Mesenchymal stem cell (in vitro differentiated cells and primary cell): ENCODE measurements at regions not wholly inside any gene's neighbourhood (a gene's known extent, or its start where the extent isn't known, plus 50 kb on each side); places are given as distances from the start of the nearest gene placed in this dataset.

Experiments
- DNase-seq: peaks from one replicate; pipeline ENCODE4 v3.0.0-alpha.2; 2013
- H2AFZ ChIP-seq: one replicate; pipeline ENCODE4 v1.6.1; 2013; ENCODE audit warnings: low read depth, mild to moderate bottlenecking, control low read depth, inconsistent platforms, low read length, moderate library complexity
- H2AK5ac ChIP-seq: 2 replicates; pipeline ENCODE4 v1.6.1; 2013; ENCODE audit warnings: low read length, moderate library complexity, mild to moderate bottlenecking, inconsistent platforms; ENCODE audit not compliant: severe bottlenecking
- H2BK120ac ChIP-seq: one replicate; pipeline ENCODE4 v1.6.1; 2013; ENCODE audit warnings: low read depth, mild to moderate bottlenecking, inconsistent platforms, low read length, moderate library complexity
- H2BK12ac ChIP-seq, 2 experiments: one replicate each; pipeline ENCODE4 v1.6.1; 2013; ENCODE audit warnings: inconsistent platforms in 2 of 2, low read length in 2 of 2, mild to moderate bottlenecking in 2 of 2, moderate library complexity in 2 of 2, control low read depth in 1 of 2
- H2BK15ac ChIP-seq: one replicate; pipeline ENCODE4 v1.6.1; 2013; ENCODE audit warnings: mild to moderate bottlenecking, low read depth, inconsistent platforms; ENCODE audit not compliant: poor library complexity, severe bottlenecking
- H2BK5ac ChIP-seq: 2 replicates; pipeline ENCODE4 v1.6.1; 2013; ENCODE audit warnings: low read depth, mild to moderate bottlenecking, low read length, control low read depth, inconsistent platforms; ENCODE audit not compliant: poor library complexity, severe bottlenecking
- H3K14ac ChIP-seq, 2 experiments: one replicate each; pipeline ENCODE4 v1.6.1; 2013; ENCODE audit warnings: inconsistent platforms in 2 of 2, low read length in 2 of 2, control low read depth in 1 of 2, mild to moderate bottlenecking in 1 of 2, moderate library complexity in 1 of 2
- H3K18ac ChIP-seq, 2 experiments: one replicate each; pipeline ENCODE4 v1.6.1; 2013; ENCODE audit warnings: inconsistent platforms in 2 of 2, low read length in 2 of 2, control low read depth in 1 of 2, low read depth in 1 of 2, mild to moderate bottlenecking in 1 of 2
- H3K23ac ChIP-seq, 2 experiments: one replicate each; pipeline ENCODE4 v1.6.1; 2013; ENCODE audit warnings: inconsistent platforms in 2 of 2, low read length in 2 of 2, mild to moderate bottlenecking in 2 of 2, moderate library complexity in 2 of 2, control low read depth in 1 of 2
- H3K27ac ChIP-seq: 2 replicates; pipeline ENCODE4 v1.5.1; 2013; ENCODE audit warnings: mild to moderate bottlenecking, moderate library complexity, low read length, control low read depth, inconsistent platforms; ENCODE audit not compliant: poor library complexity, severe bottlenecking
- H3K27me3 ChIP-seq, 2 experiments: 2 replicates each; pipeline versions ENCODE4 v1.6.1 to v1.7.0; 2013; ENCODE audit warnings: low read length in 2 of 2, mild to moderate bottlenecking in 2 of 2, moderate library complexity in 2 of 2, control low read depth in 1 of 2, inconsistent platforms in 1 of 2; ENCODE audit not compliant: control insufficient read depth in 1 of 2, insufficient read depth in 1 of 2
- H3K36me3 ChIP-seq, 2 experiments: 2 replicates each; pipeline versions ENCODE4 v1.6.1 to v1.7.0; 2013; ENCODE audit warnings: low read length in 2 of 2, control low read depth in 1 of 2, inconsistent platforms in 1 of 2, low read depth in 1 of 2, mild to moderate bottlenecking in 1 of 2; ENCODE audit not compliant: insufficient read depth in 2 of 2, control insufficient read depth in 1 of 2
- H3K4ac ChIP-seq, 2 experiments: one replicate each; pipeline ENCODE4 v1.6.1; 2013; ENCODE audit warnings: inconsistent platforms in 2 of 2, low read length in 2 of 2, mild to moderate bottlenecking in 2 of 2, moderate library complexity in 2 of 2, control low read depth in 1 of 2, low read depth in 1 of 2
- H3K4me1 ChIP-seq: 2 replicates; pipeline ENCODE4 v1.6.1; 2013; ENCODE audit warnings: low read depth, low read length, control low read depth; ENCODE audit not compliant: control insufficient read depth, insufficient read depth
- H3K4me2 ChIP-seq: 2 replicates; pipeline ENCODE4 v1.6.1; 2013; ENCODE audit warnings: low read length, mild to moderate bottlenecking, inconsistent platforms; ENCODE audit not compliant: poor library complexity, severe bottlenecking
- H3K4me3 ChIP-seq, 2 experiments: 2 replicates each; pipeline versions ENCODE4 v1.5.1 to v1.7.0; 2013; ENCODE audit warnings: low read length in 2 of 2, mild to moderate bottlenecking in 2 of 2, control low read depth in 1 of 2, low read depth in 1 of 2; ENCODE audit not compliant: insufficient read depth in 1 of 2
- H3K79me1 ChIP-seq: replicated peaks from 2 replicates; pipeline ENCODE4 v1.6.1; 2013; ENCODE audit warnings: mild to moderate bottlenecking, control low read depth, low read length, inconsistent platforms; ENCODE audit not compliant: poor library complexity, severe bottlenecking
- H3K9ac ChIP-seq: 2 replicates; pipeline ENCODE4 v1.7.0; 2013; ENCODE audit warnings: mild to moderate bottlenecking, low read length, moderate library complexity
- H3K9me3 ChIP-seq: 2 replicates; pipeline ENCODE4 v1.7.0; 2013; ENCODE audit warnings: mild to moderate bottlenecking, low read length; ENCODE audit not compliant: control insufficient read depth
- H4K8ac ChIP-seq: one replicate; pipeline ENCODE4 v1.6.1; 2013; ENCODE audit warnings: inconsistent platforms, mild to moderate bottlenecking, low read length, moderate library complexity
- H4K91ac ChIP-seq: one replicate; pipeline ENCODE4 v1.6.1; 2013; ENCODE audit warnings: mild to moderate bottlenecking, low read length, inconsistent platforms
- WGBS: methylation state at CpG from one replicate; pipeline ENCODE4 v1.1.7; 2013; ENCODE audit warnings: mixed read lengths; 5-methylcytosine and 5-hydroxymethylcytosine counted together

DNA sequence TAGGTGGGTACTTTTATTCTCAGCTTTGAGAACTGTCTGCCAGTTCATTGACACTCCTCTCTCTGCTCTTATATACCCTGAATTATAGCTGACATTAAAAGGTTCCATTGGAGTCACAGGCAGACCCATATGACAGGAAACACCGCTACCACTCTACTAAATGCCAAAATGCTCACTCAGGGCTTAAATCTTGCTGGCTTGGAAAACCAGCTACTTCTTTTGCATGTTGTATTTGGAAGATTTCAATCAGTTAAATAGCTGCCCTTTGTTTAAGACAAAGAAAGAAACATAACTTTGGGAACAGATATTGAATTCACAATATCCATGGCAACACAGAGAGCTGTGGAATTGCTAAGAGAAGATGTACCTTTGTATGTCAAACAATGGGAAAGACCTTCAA, 876.5 kb downstream of the USP25 start:
- no peak overlapping the region for H2BK5ac ChIP-seq
- no peaks in the 10 kb centered on the region for H3K27me3 ChIP-seq
- H3K18ac ChIP-seq, result no peak overlapping the region
- H4K8ac ChIP-seq, result no peak overlapping the region
- peaks cover 0 to 29% of the 10 kb centered on the region in 2 experiments for H3K36me3 ChIP-seq
- no peaks in the 10 kb centered on the region for H3K4me1 ChIP-seq
- no peak overlapping the region for H3K27ac ChIP-seq
- H2BK12ac ChIP-seq, result no peak overlapping the region
- H3K14ac ChIP-seq, result no peak overlapping the region
- no peak overlapping the region for H4K91ac ChIP-seq
- no peak overlapping the region for H2AK5ac ChIP-seq
- H3K4me2 ChIP-seq, result no peak overlapping the region
- no peak overlapping the region for H3K23ac ChIP-seq
- no peak overlapping the region for H2BK15ac ChIP-seq
- no peak overlapping the region for H3K4ac ChIP-seq
- no peak overlapping the region for H3K9ac ChIP-seq
- H3K9me3 ChIP-seq, result no peaks in the 10 kb centered on the region
- no peak overlapping the region for H2BK120ac ChIP-seq
- H3K4me3 ChIP-seq, result no peak overlapping the region
- no peak overlapping the region for H2AFZ ChIP-seq
- no peaks in the 10 kb centered on the region for H3K79me1 ChIP-seq
- 100% methylated on average over 1 of the region's 1 CpG for WGBS
- no peak for DNase-seq

DNA sequence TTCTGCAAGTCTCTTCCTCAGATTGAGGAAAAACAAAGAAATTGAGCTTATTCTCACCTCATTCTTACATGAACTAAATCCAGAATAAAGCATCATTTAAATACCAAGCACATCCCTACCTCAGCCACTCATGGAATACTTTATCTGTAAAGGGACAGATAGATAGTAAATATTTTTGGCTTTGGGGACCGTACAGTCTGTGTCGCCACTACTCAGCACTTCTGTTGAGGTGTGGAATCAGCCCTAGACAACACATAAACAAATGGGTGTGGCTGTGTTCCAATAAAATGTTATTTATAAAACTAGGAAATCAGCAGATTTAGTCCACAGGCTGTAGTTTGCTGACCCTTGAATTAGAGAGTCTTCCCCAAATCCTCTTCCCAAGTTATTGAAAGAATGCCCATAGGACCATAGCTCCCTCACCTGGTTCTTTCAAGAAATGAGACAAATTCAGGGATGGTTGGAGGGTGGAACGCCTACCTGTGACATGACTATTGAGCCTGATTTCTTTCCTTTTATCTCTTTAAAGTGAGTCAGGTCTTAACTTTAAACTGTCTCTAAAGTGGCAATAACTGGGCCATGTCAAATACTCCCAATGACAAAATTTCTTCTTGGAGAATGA, 878.5 kb downstream of the USP25 start:
- H3K4me1 ChIP-seq, result no peaks in the 10 kb centered on the region
- DNase-seq, result no peak
- H3K18ac ChIP-seq, result no peak overlapping the region
- no peak overlapping the region for H4K91ac ChIP-seq
- no peak overlapping the region for H3K4me2 ChIP-seq
- peaks cover 0 to 35% of the 10 kb centered on the region in 2 experiments for H3K36me3 ChIP-seq
- no peaks in the 10 kb centered on the region for H3K27me3 ChIP-seq
- H3K14ac ChIP-seq, result no peak overlapping the region
- no peak overlapping the region for H2AFZ ChIP-seq
- H3K9me3 ChIP-seq, result no peaks in the 10 kb centered on the region
- no peak overlapping the region for H3K4ac ChIP-seq
- no peak overlapping the region for H3K27ac ChIP-seq
- H3K23ac ChIP-seq, result no peak overlapping the region
- no peak overlapping the region for H2BK5ac ChIP-seq
- H4K8ac ChIP-seq, result no peak overlapping the region
- no peaks in the 10 kb centered on the region for H3K79me1 ChIP-seq
- no peak overlapping the region for H2AK5ac ChIP-seq
- WGBS, result 100% methylated on average over 1 of the region's 3 CpGs
- no peak overlapping the region for H3K9ac ChIP-seq
- H2BK12ac ChIP-seq, result no peak overlapping the region
- no peak overlapping the region for H2BK15ac ChIP-seq
- H2BK120ac ChIP-seq, result no peak overlapping the region
- no peak overlapping the region for H3K4me3 ChIP-seq

- Histone ChIP-seq H3K23ac (no peak overlapping the region), H2AK5ac (no peak overlapping the region), H2BK5ac (no peak overlapping the region), H3K4me1 (no peaks in the 10 kb centered on the region), H3K4ac (no peak overlapping the region), H2BK120ac (no peak overlapping the region), H3K27me3 (no peaks in the 10 kb centered on the region), H2AFZ (no peak overlapping the region), H3K4me2 (no peak overlapping the region), H3K14ac (no peak overlapping the region), H3K18ac (no peak overlapping the region), H3K9ac (no peak overlapping the region), H3K4me3 (no peak overlapping the region), H2BK15ac (no peak overlapping the region), H4K8ac (no peak overlapping the region), H3K9me3 (no peaks in the 10 kb centered on the region), H3K79me1 (no peaks in the 10 kb centered on the region), H4K91ac (no peak overlapping the region), H3K27ac (no peak overlapping the region), H2BK12ac (no peak overlapping the region), H3K36me3 (peaks cover 0 to 9% of the 10 kb centered on the region in 2 experiments)
- WGBS, result 90% methylated on average over 1 of the region's 2 CpGs
- DNase-seq, result no peak
Measured at GRCh38 chr21:16619281-16619680, 889.5 kb downstream of the USP25 start.

- H2BK15ac ChIP-seq, result no peak overlapping the region
- H3K4me3 ChIP-seq, result no peak overlapping the region
- no peak overlapping the region for H2BK5ac ChIP-seq
- no peak overlapping the region for H3K14ac ChIP-seq
- no peak overlapping the region for H3K23ac ChIP-seq
- H3K27me3 ChIP-seq, result no peaks in the 10 kb centered on the region
- no peak for DNase-seq
- H2BK120ac ChIP-seq, result no peak overlapping the region
- H2BK12ac ChIP-seq, result no peak overlapping the region
- no peak overlapping the region for H3K27ac ChIP-seq
- H4K8ac ChIP-seq, result no peak overlapping the region
- no peak overlapping the region for H2AFZ ChIP-seq
- no peak overlapping the region for H3K4ac ChIP-seq
- H3K36me3 ChIP-seq, result peaks cover 0 to 9% of the 10 kb centered on the region in 2 experiments
- no peaks in the 10 kb centered on the region for H3K4me1 ChIP-seq
- no peaks in the 10 kb centered on the region for H3K79me1 ChIP-seq
- no peaks in the 10 kb centered on the region for H3K9me3 ChIP-seq
- H3K18ac ChIP-seq, result no peak overlapping the region
- H4K91ac ChIP-seq, result no peak overlapping the region
- H2AK5ac ChIP-seq, result no peak overlapping the region
- no peak overlapping the region for H3K4me2 ChIP-seq
- no peak overlapping the region for H3K9ac ChIP-seq
- 100% methylated on average over 1 of the region's 1 CpG for WGBS
Measured at GRCh38 chr21:16620786-16621320, 891.1 kb downstream of the USP25 start.
